ENCODE measurements at regions not wholly inside any gene's neighbourhood (a gene's known extent, or its start where the extent isn't known, plus 50 kb on each side); places are given as distances from the start of the nearest gene placed in this dataset.

GRCh38 chr1:22341791-22342605 is 109.7 kb upstream of the ZBTB40 start:
- no peak overlapping the region for H2BK12ac ChIP-seq (ENCODE audit: low read length)
- peak overlapping the region; percentile 92 for H3K23ac ChIP-seq (ENCODE audit: low read depth, low read length, poor library complexity)
- no peak overlapping the region for H3K4me3 ChIP-seq (ENCODE audit: low read length in 2 of 2)
- no peak overlapping the region for H3K4me2 ChIP-seq (ENCODE audit: insufficient read depth, low read length, poor library complexity, severe bottlenecking)
- H3K4ac ChIP-seq (ENCODE audit: low read length) = no peak overlapping the region
- peaks cover 4 to 7% of the 10 kb centered on the region in 2 donors for H3K4me1 ChIP-seq (ENCODE audit: control insufficient read depth in 2 of 2, insufficient read depth in 1 of 2, low read depth in 1 of 2, low read length in 2 of 2)
- peak overlapping the region; percentile 41 for H2BK15ac ChIP-seq (ENCODE audit: low read length)
- no peak for DNase-seq (ENCODE audit: low spot score)
- no peak overlapping the region for H3K27ac ChIP-seq (replicated peaks; ENCODE audit: low read length)
- no CpG with 5 or more reads among the region's 28 CpGs for WGBS, 2 donors (ENCODE audit: extremely low coverage in 2 of 2, insufficient read length in 2 of 2, insufficient replicate concordance in 1 of 2)
- H4K8ac ChIP-seq (ENCODE audit: low read depth, low read length) = no peak overlapping the region
- H3K79me1 ChIP-seq (ENCODE audit: low read depth, low read length) = no peaks in the 10 kb centered on the region
- peak overlapping the region; percentile 76 for H2BK120ac ChIP-seq (ENCODE audit: low read depth, low read length)
- H4K91ac ChIP-seq (ENCODE audit: low read depth, low read length, poor library complexity) = no peak overlapping the region
- H3K36me3 ChIP-seq (replicated peaks in 1 of 2; ENCODE audit: control insufficient read depth in 2 of 2, insufficient read depth in 2 of 2, low read length in 2 of 2) = no peaks in the 10 kb centered on the region
- H2AFZ ChIP-seq (ENCODE audit: low read length) = peak overlapping the region; percentile 93
- H3K9ac ChIP-seq (ENCODE audit: low read depth, low read length, poor library complexity) = peak overlapping the region; percentile 74
- no peak overlapping the region for H2BK5ac ChIP-seq (ENCODE audit: low read length)
- H3K9me3 ChIP-seq (replicated peaks in 1 of 2; ENCODE audit: control insufficient read depth in 2 of 2, insufficient read depth in 1 of 2, low read depth in 1 of 2, low read length in 2 of 2) = peaks cover 0 to 2% of the 10 kb centered on the region in 2 donors
- peak overlapping the region; percentile 11 for H3K18ac ChIP-seq (ENCODE audit: low read length)
- peak overlapping the region; percentile 42 for H3K14ac ChIP-seq (ENCODE audit: low read length)
- H3K27me3 ChIP-seq (ENCODE audit: control insufficient read depth in 3 of 3, insufficient read depth in 3 of 3, low read depth in 1 of 3, low read length in 3 of 3) = peaks cover 0 to 42% (median 6%) of the 10 kb centered on the region in 3 experiments
- H2AK5ac ChIP-seq (ENCODE audit: low read depth, low read length) = no peak overlapping the region

- Histone ChIP-seq H3K79me1 (ENCODE audit: low read depth, low read length) (no peaks in the 10 kb centered on the region), H3K9ac (ENCODE audit: low read depth, low read length, poor library complexity) (peak overlapping the region; percentile 17), H2AK5ac (ENCODE audit: low read depth, low read length) (peak overlapping the region; percentile 67), H3K4me1 (ENCODE audit: control insufficient read depth in 2 of 2, insufficient read depth in 1 of 2, low read depth in 1 of 2, low read length in 2 of 2) (peaks cover 4 to 7% of the 10 kb centered on the region in 2 donors), H3K36me3 (replicated peaks in 1 of 2; ENCODE audit: control insufficient read depth in 2 of 2, insufficient read depth in 2 of 2, low read length in 2 of 2) (no peaks in the 10 kb centered on the region), H3K23ac (ENCODE audit: low read depth, low read length, poor library complexity) (no peak overlapping the region), H3K14ac (ENCODE audit: low read length) (no peak overlapping the region), H3K4ac (ENCODE audit: low read length) (peak overlapping the region; percentile 27), H4K91ac (ENCODE audit: low read depth, low read length, poor library complexity) (no peak overlapping the region), H3K18ac (ENCODE audit: low read length) (peak overlapping the region; percentile 83), H2AFZ (ENCODE audit: low read length) (no peak overlapping the region), H2BK12ac (ENCODE audit: low read length) (no peak overlapping the region), H2BK5ac (ENCODE audit: low read length) (peak overlapping the region; percentile 29), H3K27me3 (ENCODE audit: control insufficient read depth in 3 of 3, insufficient read depth in 3 of 3, low read depth in 1 of 3, low read length in 3 of 3) (peaks cover 0 to 42% (median 6%) of the 10 kb centered on the region in 3 experiments), H2BK120ac (ENCODE audit: low read depth, low read length) (peak overlapping the region; percentile 76), H4K8ac (ENCODE audit: low read depth, low read length) (peak overlapping the region; percentile 30), H3K4me2 (ENCODE audit: insufficient read depth, low read length, poor library complexity, severe bottlenecking) (no peak overlapping the region), H3K27ac (replicated peaks; ENCODE audit: low read length) (no peak overlapping the region), H3K9me3 (replicated peaks in 1 of 2; ENCODE audit: control insufficient read depth in 2 of 2, insufficient read depth in 1 of 2, low read depth in 1 of 2, low read length in 2 of 2) (peaks cover 0 to 2% of the 10 kb centered on the region in 2 donors), H2BK15ac (ENCODE audit: low read length) (no peak overlapping the region), H3K4me3 (ENCODE audit: low read length in 2 of 2) (no peak overlapping the region)
- DNase-seq (ENCODE audit: low spot score) = no peak
- no CpG with 5 or more reads among the region's 8 CpGs for WGBS, 2 donors (ENCODE audit: extremely low coverage in 2 of 2, insufficient read length in 2 of 2, insufficient replicate concordance in 1 of 2)
Observed at GRCh38 chr1:22342734-22343191, 108.9 kb upstream of the ZBTB40 start.

GRCh38 chr1:22343456-22344328 is 108.0 kb upstream of the ZBTB40 start:
- peaks cover 0 to 49% (median 8%) of the 10 kb centered on the region in 3 experiments for H3K27me3 ChIP-seq (ENCODE audit: control insufficient read depth in 3 of 3, insufficient read depth in 3 of 3, low read depth in 1 of 3, low read length in 3 of 3)
- H2BK120ac ChIP-seq (ENCODE audit: low read depth, low read length) = no peak overlapping the region
- no peak overlapping the region for H2AFZ ChIP-seq (ENCODE audit: low read length)
- H3K4me1 ChIP-seq (ENCODE audit: control insufficient read depth in 2 of 2, insufficient read depth in 1 of 2, low read depth in 1 of 2, low read length in 2 of 2) = peaks cover 4 to 7% of the 10 kb centered on the region in 2 donors
- H4K8ac ChIP-seq (ENCODE audit: low read depth, low read length) = no peak overlapping the region
- H3K14ac ChIP-seq (ENCODE audit: low read length) = no peak overlapping the region
- H3K4ac ChIP-seq (ENCODE audit: low read length) = no peak overlapping the region
- H3K18ac ChIP-seq (ENCODE audit: low read length) = no peak overlapping the region
- H3K23ac ChIP-seq (ENCODE audit: low read depth, low read length, poor library complexity) = no peak overlapping the region
- H3K9ac ChIP-seq (ENCODE audit: low read depth, low read length, poor library complexity) = no peak overlapping the region
- H3K27ac ChIP-seq (replicated peaks; ENCODE audit: low read length) = no peak overlapping the region
- peak overlapping the region; percentile 29 for H2BK5ac ChIP-seq (ENCODE audit: low read length)
- peaks cover 0 to 2% of the 10 kb centered on the region in 2 donors for H3K9me3 ChIP-seq (replicated peaks in 1 of 2; ENCODE audit: control insufficient read depth in 2 of 2, insufficient read depth in 1 of 2, low read depth in 1 of 2, low read length in 2 of 2)
- H2BK15ac ChIP-seq (ENCODE audit: low read length) = no peak overlapping the region
- no peak overlapping the region for H2BK12ac ChIP-seq (ENCODE audit: low read length)
- no CpG with 5 or more reads among the region's 29 CpGs for WGBS, 2 donors (ENCODE audit: extremely low coverage in 2 of 2, insufficient read length in 2 of 2, insufficient replicate concordance in 1 of 2)
- no peak overlapping the region for H3K4me3 ChIP-seq (ENCODE audit: low read length in 2 of 2)
- H3K4me2 ChIP-seq (ENCODE audit: insufficient read depth, low read length, poor library complexity, severe bottlenecking) = no peak overlapping the region
- H4K91ac ChIP-seq (ENCODE audit: low read depth, low read length, poor library complexity) = no peak overlapping the region
- no peak overlapping the region for H2AK5ac ChIP-seq (ENCODE audit: low read depth, low read length)
- DNase-seq (ENCODE audit: low spot score) = no peak
- H3K79me1 ChIP-seq (ENCODE audit: low read depth, low read length) = no peaks in the 10 kb centered on the region
- H3K36me3 ChIP-seq (replicated peaks in 1 of 2; ENCODE audit: control insufficient read depth in 2 of 2, insufficient read depth in 2 of 2, low read length in 2 of 2) = no peaks in the 10 kb centered on the region

GRCh38 chr1:22344329-22344630 is 107.4 kb upstream of the ZBTB40 start:
- H3K14ac ChIP-seq (ENCODE audit: low read length) = no peak overlapping the region
- no peak overlapping the region for H3K4ac ChIP-seq (ENCODE audit: low read length)
- H2BK5ac ChIP-seq (ENCODE audit: low read length) = no peak overlapping the region
- H3K4me1 ChIP-seq (ENCODE audit: control insufficient read depth in 2 of 2, insufficient read depth in 1 of 2, low read depth in 1 of 2, low read length in 2 of 2) = peaks cover 2 to 7% of the 10 kb centered on the region in 2 donors
- H2AFZ ChIP-seq (ENCODE audit: low read length) = no peak overlapping the region
- H3K4me3 ChIP-seq (ENCODE audit: low read length in 2 of 2) = no peak overlapping the region
- no peak overlapping the region for H2BK15ac ChIP-seq (ENCODE audit: low read length)
- no peak for DNase-seq (ENCODE audit: low spot score)
- no peak overlapping the region for H3K18ac ChIP-seq (ENCODE audit: low read length)
- no peak overlapping the region for H3K4me2 ChIP-seq (ENCODE audit: insufficient read depth, low read length, poor library complexity, severe bottlenecking)
- no peak overlapping the region for H2AK5ac ChIP-seq (ENCODE audit: low read depth, low read length)
- no CpG with 5 or more reads among the region's 5 CpGs for WGBS, 2 donors (ENCODE audit: extremely low coverage in 2 of 2, insufficient read length in 2 of 2, insufficient replicate concordance in 1 of 2)
- H3K36me3 ChIP-seq (replicated peaks in 1 of 2; ENCODE audit: control insufficient read depth in 2 of 2, insufficient read depth in 2 of 2, low read length in 2 of 2) = no peaks in the 10 kb centered on the region
- no peak overlapping the region for H3K23ac ChIP-seq (ENCODE audit: low read depth, low read length, poor library complexity)
- H3K27me3 ChIP-seq (ENCODE audit: control insufficient read depth in 3 of 3, insufficient read depth in 3 of 3, low read depth in 1 of 3, low read length in 3 of 3) = peaks cover 0 to 51% (median 10%) of the 10 kb centered on the region in 3 experiments
- no peaks in the 10 kb centered on the region for H3K79me1 ChIP-seq (ENCODE audit: low read depth, low read length)
- H2BK12ac ChIP-seq (ENCODE audit: low read length) = no peak overlapping the region
- no peak overlapping the region for H4K91ac ChIP-seq (ENCODE audit: low read depth, low read length, poor library complexity)
- no peak overlapping the region for H4K8ac ChIP-seq (ENCODE audit: low read depth, low read length)
- no peak overlapping the region for H2BK120ac ChIP-seq (ENCODE audit: low read depth, low read length)
- no peak overlapping the region for H3K27ac ChIP-seq (replicated peaks; ENCODE audit: low read length)
- H3K9me3 ChIP-seq (replicated peaks in 1 of 2; ENCODE audit: control insufficient read depth in 2 of 2, insufficient read depth in 1 of 2, low read depth in 1 of 2, low read length in 2 of 2) = peaks cover 0 to 2% of the 10 kb centered on the region in 2 donors
- no peak overlapping the region for H3K9ac ChIP-seq (ENCODE audit: low read depth, low read length, poor library complexity)
